IMR-90 (cell line): ENCODE measurements at regions not wholly inside any gene's neighbourhood (a gene's known extent, or its start where the extent isn't known, plus 50 kb on each side); places are given as distances from the start of the nearest gene placed in this dataset.

Experiments
- ATAC-seq: fragments of 200-7000 bp; cut with Tn5 transposase; 2 replicates; pipeline ENCODE4 v1.9.1; 2020; ENCODE audit warnings: low read depth, mild to moderate bottlenecking, moderate library complexity
- BruUV-seq: library from RNA; stranded (reverse); fragments of 400-500 nt; replicated peaks from 2 replicates; lab custom pipeline; 2021; lab: Mats Ljungman, UMichigan
- CTCF ChIA-PET: fragments of 300-600 bp; formaldehyde crosslinking; extraction: SDS; loops from one replicate; lab custom pipeline; 2021; ENCODE audit warnings: antibody characterized with exemption; lab: Yijun Ruan, JAX
- POLR2A ChIA-PET: fragments of 300-600 bp; sonication (Branson Sonifier 250); formaldehyde crosslinking; loops from one replicate; lab custom pipeline; 2022; ENCODE audit warnings: antibody characterized with exemption; ENCODE audit not compliant: unreplicated experiment; lab: Charles Lee
- DNase-seq: peaks from one replicate; pipeline ENCODE4 v3.0.0; 2013
- H2AFZ ChIP-seq: replicated peaks from 2 replicates; pipeline ENCODE3; 2013; ENCODE audit warnings: low read length, mild to moderate bottlenecking; ENCODE audit not compliant: poor library complexity
- H2AK5ac ChIP-seq: 2 replicates; pipeline ENCODE4 v1.6.1; 2013; ENCODE audit warnings: low read depth, low read length, inconsistent platforms
- H2AK9ac ChIP-seq: replicated peaks from 2 replicates; pipeline ENCODE3; 2013; ENCODE audit warnings: mild to moderate bottlenecking, low read depth, low read length, moderate library complexity; ENCODE audit not compliant: poor library complexity
- H2BK120ac ChIP-seq: 2 replicates; pipeline ENCODE4 v1.6.1; 2013; ENCODE audit warnings: low read depth, low read length, inconsistent platforms
- H2BK15ac ChIP-seq: 3 replicates; pipeline ENCODE4 v1.6.1; 2013; ENCODE audit warnings: low read depth, low read length, inconsistent platforms
- H2BK20ac ChIP-seq: 2 replicates; pipeline ENCODE4 v1.6.1; 2013; ENCODE audit warnings: low read depth, mild to moderate bottlenecking, inconsistent platforms, low read length, moderate library complexity
- H2BK5ac ChIP-seq: 2 replicates; pipeline ENCODE4 v1.6.1; 2013; ENCODE audit warnings: mild to moderate bottlenecking, low read depth, low read length, inconsistent platforms; ENCODE audit not compliant: poor library complexity, severe bottlenecking
- H3K14ac ChIP-seq: replicated peaks from 2 replicates; pipeline ENCODE4 v1.6.1; 2013; ENCODE audit warnings: low read depth, low read length, inconsistent platforms
- H3K18ac ChIP-seq: 2 replicates; pipeline ENCODE4 v1.6.1; 2013; ENCODE audit warnings: low read depth, low read length, control low read depth
- H3K23ac ChIP-seq: 2 replicates; pipeline ENCODE4 v1.6.1; 2013; ENCODE audit warnings: low read depth, low read length, inconsistent platforms
- H3K27ac ChIP-seq: 2 replicates; pipeline ENCODE4 v1.5.1; 2013; ENCODE audit warnings: mild to moderate bottlenecking, control low read depth, low read length; ENCODE audit not compliant: insufficient read depth
- H3K27me3 ChIP-seq: 2 replicates; pipeline ENCODE4 v1.6.1; 2013; ENCODE audit warnings: low read length; ENCODE audit not compliant: control insufficient read depth, insufficient read depth
- H3K36me3 ChIP-seq: 2 replicates; pipeline ENCODE4 v1.6.1; 2013; ENCODE audit warnings: low read length, mixed read lengths; ENCODE audit not compliant: control insufficient read depth, insufficient read depth
- H3K4ac ChIP-seq: 2 replicates; pipeline ENCODE4 v1.6.1; 2013; ENCODE audit warnings: low read depth, low read length, inconsistent platforms
- H3K4me1 ChIP-seq: 2 replicates; pipeline ENCODE4 v1.6.1; 2013; ENCODE audit warnings: low read length, mixed read lengths; ENCODE audit not compliant: control insufficient read depth, insufficient read depth
- H3K4me2 ChIP-seq: 2 replicates; pipeline ENCODE4 v1.6.1; 2013; ENCODE audit warnings: low read depth, mild to moderate bottlenecking, control low read depth, low read length, moderate library complexity
- H3K4me3 ChIP-seq: 2 replicates; pipeline ENCODE4 v1.5.1; 2013; ENCODE audit warnings: low read depth, mild to moderate bottlenecking, control low read depth, low read length, moderate library complexity; ENCODE audit not compliant: insufficient read depth
- H3K56ac ChIP-seq: 2 replicates; pipeline ENCODE4 v1.6.1; 2013; ENCODE audit warnings: low read length, inconsistent platforms; ENCODE audit not compliant: insufficient read depth; ENCODE audit errors: extremely low read depth
- H3K79me1 ChIP-seq, 2 experiments: 2 replicates each; pipeline ENCODE4 v1.6.1; 2013; ENCODE audit warnings: low read length in 2 of 2, inconsistent platforms in 1 of 2, low read depth in 1 of 2
- H3K9ac ChIP-seq: 2 replicates; pipeline ENCODE4 v1.6.1; 2013; ENCODE audit warnings: low read depth, low read length, control low read depth
- H3K9me1 ChIP-seq: 2 replicates; pipeline ENCODE4 v1.6.1; 2013; ENCODE audit warnings: low read length, inconsistent platforms; ENCODE audit not compliant: insufficient read depth
- H3K9me3 ChIP-seq: 2 replicates; pipeline ENCODE4 v1.6.1; 2013; ENCODE audit warnings: low read length; ENCODE audit not compliant: control insufficient read depth, insufficient read depth
- H4K20me1 ChIP-seq: 2 replicates; pipeline ENCODE4 v1.6.1; 2013; ENCODE audit warnings: low read length, inconsistent platforms; ENCODE audit not compliant: insufficient read depth
- H4K5ac ChIP-seq: 2 replicates; pipeline ENCODE4 v1.6.1; 2013; ENCODE audit warnings: mild to moderate bottlenecking, low read depth, low read length, control low read depth
- H4K8ac ChIP-seq, 2 experiments: 2 replicates each; pipeline ENCODE4 v1.6.1; 2013; ENCODE audit warnings: low read depth in 2 of 2, low read length in 2 of 2, control low read depth in 1 of 2, inconsistent platforms in 1 of 2
- H4K91ac ChIP-seq: 2 replicates; pipeline ENCODE4 v1.6.1; 2013; ENCODE audit warnings: low read depth, low read length, inconsistent platforms; ENCODE audit not compliant: insufficient read depth
- CHD1 ChIP-seq: IDR thresholded peaks from 2 replicates; pipeline ENCODE4 v1.6.1; 2012; ENCODE audit warnings: low read depth, low read length, improper control_type of control experiment
- NFE2L2 ChIP-seq: fragments of 150-350 bp; IDR thresholded peaks from 2 replicates; pipeline ENCODE4 v1.6.1; 2016; ENCODE audit warnings: low read depth, mild to moderate bottlenecking, low read length
- RCOR1 ChIP-seq: IDR thresholded peaks from 2 replicates; pipeline ENCODE4 v1.6.1; 2012; ENCODE audit warnings: mild to moderate bottlenecking, low read length, improper control_type of control experiment; ENCODE audit not compliant: insufficient replicate concordance
- RFX5 ChIP-seq: IDR thresholded peaks from 2 replicates; pipeline ENCODE4 v1.8.0; 2012; ENCODE audit warnings: low read depth, mild to moderate bottlenecking, low read length, moderate library complexity
- SMC3 ChIP-seq: fragments of 150-350 bp; IDR thresholded peaks from 2 replicates; pipeline ENCODE4 v1.6.1; 2016; ENCODE audit warnings: low read depth, mild to moderate bottlenecking, antibody characterized with exemption, low read length, moderate library complexity
- dilution Hi-C: fragments of 300-500 bp; cut with HindIII; formaldehyde crosslinking; loops from one replicate; pipeline ENCODE4 v1.14.3; 2018; ENCODE audit warnings: low sequenced_read_pairs; ENCODE audit not compliant: unreplicated experiment
- in situ Hi-C: fragments of 300-500 bp; cut with MboI; formaldehyde crosslinking; loops from 3 replicates; pipeline ENCODE4 v1.14.3; 2019; ENCODE audit warnings: low sequenced_read_pairs, inconsistent platforms, mixed read lengths
- intact Hi-C: fragments of 100-400 bp; cut with micrococcal nuclease; formaldehyde crosslinking; loops from 2 replicates; pipeline ENCODE4 v1.10.0; 2022
- TF ChIP-seq, protein P1 (sequence below): fragments of 150-350 bp; IDR thresholded peaks from 2 replicates; pipeline ENCODE4 v1.6.1; 2016; ENCODE audit warnings: low read depth, mild to moderate bottlenecking, low read length, moderate library complexity, borderline replicate concordance

DNA sequence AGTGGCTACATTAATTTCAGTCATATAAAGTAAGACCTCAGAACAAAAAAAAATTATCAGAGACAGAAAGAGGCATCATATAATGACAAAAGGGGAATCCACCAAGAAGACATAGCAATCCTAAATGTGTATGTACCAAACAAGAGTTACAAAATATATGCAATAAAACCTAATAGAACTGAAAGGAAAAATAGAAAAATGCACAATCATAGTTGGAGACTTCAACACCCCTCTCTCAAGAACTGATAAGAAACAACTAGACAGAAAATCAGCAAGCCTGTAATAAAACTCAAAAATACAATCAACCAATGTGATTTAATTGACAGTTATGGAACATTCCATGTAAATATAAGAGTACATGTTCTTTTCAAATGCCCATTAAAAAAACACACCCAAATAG is 61.3 kb upstream of the C16orf82 start:
- in situ Hi-C loops (no loop called here), dilution Hi-C loops (no loop called here), intact Hi-C loops (no loop called here)
- no peak overlapping the region for H3K4me2 ChIP-seq
- H3K23ac ChIP-seq: no peak overlapping the region
- H2AK9ac ChIP-seq: no peak overlapping the region
- H2AFZ ChIP-seq: no peak overlapping the region
- ATAC-seq (no peak), DNase-seq (no peak)
- H2AK5ac ChIP-seq: no peak overlapping the region
- H4K91ac ChIP-seq: no peak overlapping the region
- H3K56ac ChIP-seq: no peak overlapping the region
- H3K4me3 ChIP-seq: no peak overlapping the region
- BruUV-seq: no TSS peak
- no peak overlapping the region for H3K4ac ChIP-seq
- H2BK5ac ChIP-seq: no peak overlapping the region
- H3K4me1 ChIP-seq: no peaks in the 10 kb centered on the region
- H2BK20ac ChIP-seq: no peak overlapping the region
- no peaks in the 10 kb centered on the region for H3K79me1 ChIP-seq
- no peak overlapping the region for H4K5ac ChIP-seq
- TF ChIP-seq NFE2L2: no peak
- no peak for TF ChIP-seq CHD1
- no peak for TF ChIP-seq RCOR1
- no peak for TF ChIP-seq RFX5
- TF ChIP-seq, protein P1, sequence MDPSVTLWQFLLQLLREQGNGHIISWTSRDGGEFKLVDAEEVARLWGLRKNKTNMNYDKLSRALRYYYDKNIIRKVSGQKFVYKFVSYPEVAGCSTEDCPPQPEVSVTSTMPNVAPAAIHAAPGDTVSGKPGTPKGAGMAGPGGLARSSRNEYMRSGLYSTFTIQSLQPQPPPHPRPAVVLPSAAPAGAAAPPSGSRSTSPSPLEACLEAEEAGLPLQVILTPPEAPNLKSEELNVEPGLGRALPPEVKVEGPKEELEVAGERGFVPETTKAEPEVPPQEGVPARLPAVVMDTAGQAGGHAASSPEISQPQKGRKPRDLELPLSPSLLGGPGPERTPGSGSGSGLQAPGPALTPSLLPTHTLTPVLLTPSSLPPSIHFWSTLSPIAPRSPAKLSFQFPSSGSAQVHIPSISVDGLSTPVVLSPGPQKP: no peak
- no peak for TF ChIP-seq SMC3
- no peaks in the 10 kb centered on the region for H3K9me1 ChIP-seq
- ChIA-PET POLR2A (no interaction called here), CTCF (no interaction called here)
- no peak overlapping the region for H3K14ac ChIP-seq
- H4K8ac ChIP-seq: no peak overlapping the region
- H2BK15ac ChIP-seq: no peak overlapping the region
- no peaks in the 10 kb centered on the region; the same call in 1 of the 2 replicates for H3K27me3 ChIP-seq
- no peak overlapping the region for H2BK120ac ChIP-seq
- no peak overlapping the region for H3K27ac ChIP-seq
- no peaks in the 10 kb centered on the region for H3K36me3 ChIP-seq
- H3K18ac ChIP-seq: no peak overlapping the region
- H4K20me1 ChIP-seq: no peaks in the 10 kb centered on the region
- no peak overlapping the region for H3K9ac ChIP-seq
- no peaks in the 10 kb centered on the region for H3K9me3 ChIP-seq
